Sigmoid colon (tissue), 4 donors: ENCODE measurements at regions not wholly inside any gene's neighbourhood (a gene's known extent, or its start where the extent isn't known, plus 50 kb on each side); places are given as distances from the start of the nearest gene placed in this dataset.

Experiments used
- CTCF ChIP-seq, 4 experiments: fragments of 450-650 bp in 3 of 4; fragments of 200-600 bp in 1 of 4; IDR thresholded peaks; one replicate each; pipeline ENCODE4 v1.5.1; 2016 to 2019; ENCODE audit warnings: antibody characterized with exemption in 4 of 4, mild to moderate bottlenecking in 3 of 4, moderate library complexity in 2 of 4
- EP300 ChIP-seq, 4 donors: sonication (generic); formaldehyde crosslinking; IDR thresholded peaks; one replicate each; pipeline ENCODE4 v1.6.1; 2017; ENCODE audit warnings: antibody characterized with exemption in 4 of 4
- POLR2AphosphoS5 ChIP-seq, 4 donors: sonication (generic); formaldehyde crosslinking; IDR thresholded peaks; one replicate each; pipeline ENCODE4 v1.6.1; 2017; ENCODE audit warnings: antibody characterized with exemption in 4 of 4

- no peak for TF ChIP-seq CTCF (IDR thresholded peaks at IDR 0.05)
- TF ChIP-seq POLR2AphosphoS5 (IDR thresholded peaks at IDR 0.05): no peak
- no peak for TF ChIP-seq EP300 (IDR thresholded peaks at IDR 0.05)
Observed at GRCh38 chr7:11969643-11970042, 137.6 kb upstream of the THSD7A start.
